ENCODE measurements at regions not wholly inside any gene's neighbourhood (a gene's known extent, or its start where the extent isn't known, plus 50 kb on each side); places are given as distances from the start of the nearest gene placed in this dataset.
"Not testable (repeated sequence)": the region's sequence is repeated elsewhere in the genome, so short reads cannot be mapped to it uniquely, and the experiment has no call there.

DNA sequence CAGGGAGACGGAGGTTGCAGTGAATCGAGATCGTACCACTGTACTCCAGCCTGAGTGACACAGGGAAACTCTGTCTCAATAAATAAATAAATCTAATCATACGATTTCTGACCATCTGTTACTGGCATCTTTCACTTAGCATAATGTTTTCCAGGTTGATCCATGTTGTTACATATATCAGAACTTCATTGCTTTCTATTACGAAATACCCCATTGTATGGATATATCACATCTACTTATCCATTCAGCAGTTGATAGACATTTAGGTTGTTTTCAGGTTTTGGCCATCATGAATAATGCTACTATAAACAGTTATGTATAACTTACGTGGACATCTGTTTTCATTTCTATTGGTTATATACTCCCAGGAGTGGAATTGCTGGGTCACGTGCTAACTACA is 303.9 kb downstream of the PAX3 start:
- Mint-ChIP-seq H3K9me3 (peaks cover 0 to 5% (median 2%) of the 10 kb centered on the region in 3 donors), H3K4me3 (peak overlapping the region in 1 of 4 donors; percentile 5), H3K4me1 (no peaks in the 10 kb centered on the region), H3K27ac (no peak overlapping the region), H3K36me3 (no peaks in the 10 kb centered on the region), H3K27me3 (no peaks in the 10 kb centered on the region)

DNA sequence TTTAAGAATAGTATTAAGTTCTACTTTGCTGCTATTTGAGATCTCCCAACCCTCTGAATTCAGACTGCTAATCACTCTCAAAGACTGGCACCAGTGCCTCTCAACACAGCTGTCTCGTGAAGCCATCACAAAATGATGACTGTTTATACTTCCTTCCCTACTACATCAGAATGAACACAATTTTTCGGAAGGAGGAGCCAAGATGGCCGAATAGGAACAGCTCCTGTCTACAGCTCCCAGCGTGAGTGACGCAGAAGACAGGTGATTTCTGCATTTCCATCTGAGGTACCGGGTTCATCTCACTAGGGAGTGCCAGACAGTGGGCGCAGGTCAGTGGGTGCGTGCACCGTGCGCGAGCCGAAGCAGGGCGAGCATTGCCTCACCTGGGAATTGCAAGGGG is 314.4 kb downstream of the PAX3 start:
- H3K27me3 Mint-ChIP-seq, H3K27ac Mint-ChIP-seq: not testable (repeated sequence)

DNA sequence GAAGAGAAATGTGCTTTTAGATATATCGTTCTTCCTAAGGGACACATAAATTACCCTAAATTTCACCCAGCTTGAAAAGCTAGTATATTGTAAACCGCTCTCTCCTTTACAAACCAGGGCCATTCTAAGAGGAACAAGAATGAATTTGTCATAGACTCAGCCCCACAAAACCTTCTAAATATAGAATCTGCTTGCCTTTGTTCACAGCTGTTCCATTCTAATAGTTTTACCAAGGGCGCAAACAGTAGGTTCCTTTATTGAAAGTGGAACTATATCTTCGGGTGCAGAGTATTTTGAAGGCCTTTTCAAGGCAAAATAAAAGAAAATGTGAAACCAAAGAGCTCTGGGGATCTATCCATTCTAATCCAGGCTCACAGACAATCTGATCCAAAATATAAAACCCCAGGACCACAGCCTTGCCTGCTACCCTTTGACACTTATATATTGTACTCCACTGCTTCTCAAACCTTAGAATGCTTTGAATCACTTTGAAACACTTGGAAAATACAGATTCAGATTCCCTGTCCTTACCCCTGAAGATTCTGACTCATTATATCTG is 316.8 kb downstream of the PAX3 start:
- H3K27me3 Mint-ChIP-seq = no peaks in the 10 kb centered on the region
- no peaks in the 10 kb centered on the region for H3K4me1 Mint-ChIP-seq
- peaks cover 0 to 4% (median 0%) of the 10 kb centered on the region in 3 donors for H3K9me3 Mint-ChIP-seq
- H3K27ac Mint-ChIP-seq = no peak overlapping the region
- H3K4me3 Mint-ChIP-seq = no peak overlapping the region
- H3K36me3 Mint-ChIP-seq = no peaks in the 10 kb centered on the region

More for the DNA sequence above, 314.4 kb downstream of the PAX3 start:
- not testable (repeated sequence) for H3K9me3 Mint-ChIP-seq, H3K4me3 Mint-ChIP-seq, H3K36me3 Mint-ChIP-seq, H3K4me1 Mint-ChIP-seq

DNA sequence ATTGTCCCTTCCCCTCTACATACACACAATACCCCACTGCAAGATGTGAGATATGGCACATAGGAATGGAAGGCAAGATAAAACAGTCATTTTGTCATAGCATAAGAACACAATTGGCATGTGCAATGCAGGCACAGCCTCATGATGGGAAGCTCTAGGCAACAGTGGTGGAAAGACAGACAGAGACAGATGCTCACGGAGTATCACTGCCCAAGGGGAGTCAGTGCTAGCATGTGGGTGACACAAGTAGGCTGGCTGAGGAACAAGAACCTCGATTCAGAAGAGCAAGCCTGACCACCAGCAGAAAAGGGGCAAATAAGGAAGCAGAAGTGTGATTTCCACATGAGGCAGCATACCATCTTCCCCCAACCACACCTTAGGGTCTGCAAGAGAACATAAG is 323.6 kb downstream of the PAX3 start:
- Mint-ChIP-seq H3K9me3 (no peaks in the 10 kb centered on the region), H3K4me1 (no peaks in the 10 kb centered on the region), H3K4me3 (no peak overlapping the region), H3K36me3 (no peaks in the 10 kb centered on the region), H3K27ac (no peak overlapping the region), H3K27me3 (peaks cover 7% of the 10 kb centered on the region)

DNA sequence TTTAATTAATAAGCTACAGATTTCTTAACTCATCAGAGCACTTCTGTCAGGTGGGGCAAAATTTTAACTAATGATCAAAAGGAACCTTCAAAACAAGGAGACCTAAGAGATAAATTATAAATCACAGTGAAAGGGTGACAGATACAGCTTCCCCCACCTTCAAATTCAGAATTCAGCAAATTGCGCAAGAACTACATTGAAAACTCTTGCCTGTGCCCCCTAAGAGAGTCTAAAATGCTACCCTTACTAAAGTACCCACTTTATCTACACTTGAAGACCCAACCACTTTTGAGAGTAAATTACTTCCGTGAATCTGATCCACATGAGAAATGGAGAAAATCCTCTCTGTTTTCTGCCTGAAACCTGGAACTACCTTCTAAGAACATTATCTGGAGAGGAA is 324.9 kb downstream of the PAX3 start:
- no peaks in the 10 kb centered on the region for H3K9me3 Mint-ChIP-seq
- no peak overlapping the region for H3K27ac Mint-ChIP-seq
- peaks cover 7% of the 10 kb centered on the region for H3K27me3 Mint-ChIP-seq
- H3K36me3 Mint-ChIP-seq = no peaks in the 10 kb centered on the region
- no peaks in the 10 kb centered on the region for H3K4me1 Mint-ChIP-seq
- no peak overlapping the region for H3K4me3 Mint-ChIP-seq

DNA sequence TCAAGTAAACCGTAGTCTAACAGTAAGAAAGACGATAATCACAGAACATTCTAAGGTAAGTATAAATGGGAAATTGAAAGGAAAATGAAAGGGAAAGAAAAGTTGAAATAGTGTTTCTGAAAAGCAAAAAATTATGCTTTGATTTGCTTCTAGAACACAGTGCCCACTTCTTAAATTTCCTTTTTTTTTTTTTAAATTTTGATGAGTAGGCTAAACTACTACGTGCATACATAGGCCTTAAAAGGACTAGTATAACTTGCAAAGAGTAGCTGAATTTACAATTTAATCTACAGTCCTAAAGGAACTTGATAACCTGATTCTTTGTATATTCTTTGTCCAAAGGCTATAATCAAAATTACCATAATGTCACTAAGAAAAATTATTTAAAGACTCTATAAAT is 325.3 kb downstream of the PAX3 start:
- H3K27me3 Mint-ChIP-seq = peaks cover 7% of the 10 kb centered on the region
- no peak overlapping the region for H3K27ac Mint-ChIP-seq
- no peaks in the 10 kb centered on the region for H3K9me3 Mint-ChIP-seq
- H3K36me3 Mint-ChIP-seq = no peaks in the 10 kb centered on the region
- no peaks in the 10 kb centered on the region for H3K4me1 Mint-ChIP-seq
- H3K4me3 Mint-ChIP-seq = no peak overlapping the region

DNA sequence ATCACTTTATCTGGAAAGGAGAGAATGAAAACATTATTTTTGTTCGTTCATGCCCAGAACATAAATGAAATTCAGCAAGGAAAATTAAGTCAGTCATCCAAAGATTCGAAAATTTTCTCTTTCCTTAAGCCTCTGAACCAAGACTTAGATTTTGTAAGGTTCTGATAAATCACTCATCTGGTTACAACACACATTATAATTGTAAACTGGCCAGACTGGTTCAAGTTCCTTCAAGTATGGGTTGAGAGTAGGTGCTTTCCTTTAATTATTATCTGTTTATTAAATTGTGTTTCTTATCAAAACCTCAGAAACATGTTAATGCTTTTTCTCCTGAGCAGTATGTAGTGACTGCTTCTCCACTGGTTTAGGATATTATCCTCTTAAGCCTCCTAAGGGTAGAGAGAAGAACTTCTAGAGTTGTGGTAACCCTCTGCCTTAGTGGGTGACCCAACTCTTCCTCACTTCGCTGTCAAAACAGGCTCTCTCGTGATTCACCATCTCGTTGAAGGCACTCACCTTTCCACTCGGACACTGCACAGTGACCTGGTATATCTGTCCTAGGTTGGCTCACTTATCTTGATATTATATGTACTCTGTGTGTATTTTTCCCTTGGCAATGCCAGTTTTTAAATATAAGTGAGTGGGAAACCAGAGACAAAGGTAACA is 325.9 kb downstream of the PAX3 start:
- no peaks in the 10 kb centered on the region for H3K36me3 Mint-ChIP-seq
- no peak overlapping the region for H3K4me3 Mint-ChIP-seq
- no peaks in the 10 kb centered on the region for H3K9me3 Mint-ChIP-seq
- no peaks in the 10 kb centered on the region for H3K4me1 Mint-ChIP-seq
- peaks cover 7% of the 10 kb centered on the region for H3K27me3 Mint-ChIP-seq
- no peak overlapping the region for H3K27ac Mint-ChIP-seq

DNA sequence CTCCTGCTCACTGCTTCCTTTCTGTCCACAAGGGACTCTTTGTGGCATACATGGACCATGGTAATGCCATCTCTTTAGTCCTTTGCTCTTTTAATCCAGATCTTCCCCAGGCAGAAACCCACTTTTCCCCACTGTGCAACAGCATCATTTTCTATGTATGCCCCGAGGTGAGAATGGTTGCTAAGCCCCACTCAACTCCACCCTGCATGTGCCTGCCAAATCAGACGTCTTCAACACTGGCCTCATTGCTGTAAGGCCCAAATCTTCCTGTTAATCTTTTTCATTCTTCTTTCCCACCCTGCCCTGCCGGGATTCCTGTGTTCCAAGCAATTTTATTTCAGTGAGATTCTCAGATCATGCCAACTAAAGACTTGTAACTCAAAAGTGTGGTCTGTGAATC is 328.4 kb downstream of the PAX3 start:
- Mint-ChIP-seq H3K36me3 (no peaks in the 10 kb centered on the region), H3K4me1 (no peaks in the 10 kb centered on the region), H3K9me3 (no peaks in the 10 kb centered on the region), H3K4me3 (no peak overlapping the region), H3K27me3 (peaks cover 6% of the 10 kb centered on the region), H3K27ac (no peak overlapping the region)

DNA sequence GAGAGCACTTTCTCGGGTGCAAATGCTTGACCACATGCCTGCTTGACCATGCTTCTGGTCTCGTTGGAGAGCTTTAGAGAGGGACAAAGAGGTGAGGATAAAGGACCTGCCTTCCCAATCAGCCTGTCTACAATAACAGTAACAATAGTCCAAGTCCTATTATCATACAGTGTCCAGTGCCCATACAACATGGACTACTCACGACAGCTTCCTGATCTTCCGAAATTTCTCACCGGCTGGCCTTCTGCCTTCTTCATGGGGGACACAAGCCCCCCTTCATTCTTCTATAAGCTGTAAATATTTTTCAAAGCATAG is 329.0 kb downstream of the PAX3 start:
- Mint-ChIP-seq H3K4me3 (no peak overlapping the region), H3K27ac (no peak overlapping the region), H3K4me1 (no peaks in the 10 kb centered on the region), H3K27me3 (peaks cover 3% of the 10 kb centered on the region), H3K36me3 (no peaks in the 10 kb centered on the region), H3K9me3 (no peaks in the 10 kb centered on the region)

DNA sequence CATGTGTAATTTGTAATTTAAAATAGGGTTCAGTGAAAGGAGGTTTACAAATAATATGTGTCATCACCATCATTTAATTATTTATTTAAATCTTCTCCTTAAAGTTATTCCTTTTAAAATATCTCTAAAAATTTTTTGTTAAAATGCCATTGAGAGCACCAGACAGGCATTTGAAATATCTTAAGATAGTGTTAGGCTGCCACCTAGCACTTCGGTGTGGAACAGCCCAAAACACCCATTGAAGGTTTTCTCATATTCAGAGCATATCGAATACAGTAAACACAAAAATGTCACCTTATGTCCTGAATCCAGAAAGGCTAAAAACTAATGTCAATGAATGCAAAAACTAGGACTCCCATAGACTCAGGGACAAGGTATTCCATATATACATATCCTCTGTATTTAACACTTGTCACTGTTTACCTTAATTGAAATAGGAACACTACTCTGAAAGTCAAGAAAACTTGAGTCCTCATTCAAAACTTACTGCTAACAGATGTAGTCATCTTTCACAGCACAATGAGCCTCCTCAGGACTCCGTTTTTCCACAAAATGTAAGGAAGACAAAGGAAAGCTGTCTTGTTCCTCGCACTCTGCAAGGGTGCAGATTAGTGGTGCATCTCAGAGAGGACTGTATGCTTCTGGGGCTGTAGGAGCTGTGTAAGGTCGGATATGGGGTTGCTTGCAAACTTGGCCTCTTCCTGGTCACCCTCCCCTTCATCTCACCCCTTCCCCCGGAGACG is 329.5 kb downstream of the PAX3 start:
- H3K36me3 Mint-ChIP-seq = no peaks in the 10 kb centered on the region
- H3K27me3 Mint-ChIP-seq = peaks cover 2% of the 10 kb centered on the region
- no peak overlapping the region for H3K4me3 Mint-ChIP-seq
- no peaks in the 10 kb centered on the region for H3K4me1 Mint-ChIP-seq
- H3K9me3 Mint-ChIP-seq = no peaks in the 10 kb centered on the region
- H3K27ac Mint-ChIP-seq = no peak overlapping the region

DNA sequence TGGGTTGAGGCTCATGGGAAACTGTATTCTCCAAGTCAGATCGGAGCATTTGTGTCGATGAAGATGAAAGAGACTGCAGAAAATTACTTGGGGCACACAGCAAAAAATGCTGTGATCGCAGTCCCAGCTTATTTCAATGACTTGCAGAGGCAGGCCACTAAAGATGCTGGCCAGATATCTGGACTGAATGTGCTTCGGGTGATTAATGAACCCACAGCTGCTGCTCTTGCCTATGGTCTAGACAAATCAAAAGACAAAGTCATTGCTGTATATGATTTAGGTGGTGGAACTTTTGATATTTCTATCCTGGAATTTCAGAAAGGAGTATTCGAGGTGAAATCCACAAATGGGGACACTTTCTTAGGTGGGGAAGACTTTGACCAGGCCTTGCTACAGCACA is 336.6 kb downstream of the PAX3 start:
- peaks cover 0 to 2% (median 0%) of the 10 kb centered on the region in 3 donors for H3K9me3 Mint-ChIP-seq
- H3K36me3 Mint-ChIP-seq = no peaks in the 10 kb centered on the region
- no peak overlapping the region for H3K4me3 Mint-ChIP-seq
- H3K27me3 Mint-ChIP-seq = peaks cover 2% of the 10 kb centered on the region
- H3K4me1 Mint-ChIP-seq = no peaks in the 10 kb centered on the region
- no peak overlapping the region for H3K27ac Mint-ChIP-seq

DNA sequence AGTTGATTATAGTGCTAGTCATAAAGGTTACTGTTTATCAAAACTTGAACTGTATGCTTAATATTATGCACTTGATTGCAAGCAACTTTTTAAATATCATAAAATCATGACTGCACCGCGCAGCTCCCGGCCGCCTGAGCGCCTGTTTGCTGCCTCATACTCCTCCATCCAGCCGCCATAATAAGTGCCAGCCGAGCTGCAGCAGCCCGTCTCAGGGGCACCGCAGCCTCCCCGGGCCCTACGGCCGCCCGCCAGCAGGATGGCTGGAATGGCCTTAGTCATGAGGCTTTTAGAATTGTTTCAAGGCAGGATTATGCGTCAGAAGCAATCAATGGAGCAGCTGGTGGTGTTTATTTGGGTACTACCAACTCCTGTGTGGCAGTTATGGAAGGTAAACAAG is 337.2 kb downstream of the PAX3 start:
- H3K27ac Mint-ChIP-seq = no peak overlapping the region
- H3K4me1 Mint-ChIP-seq = no peaks in the 10 kb centered on the region
- peaks cover 0 to 2% (median 0%) of the 10 kb centered on the region in 3 donors for H3K9me3 Mint-ChIP-seq
- peaks cover 2% of the 10 kb centered on the region for H3K27me3 Mint-ChIP-seq
- H3K36me3 Mint-ChIP-seq = no peaks in the 10 kb centered on the region
- no peak overlapping the region for H3K4me3 Mint-ChIP-seq

DNA sequence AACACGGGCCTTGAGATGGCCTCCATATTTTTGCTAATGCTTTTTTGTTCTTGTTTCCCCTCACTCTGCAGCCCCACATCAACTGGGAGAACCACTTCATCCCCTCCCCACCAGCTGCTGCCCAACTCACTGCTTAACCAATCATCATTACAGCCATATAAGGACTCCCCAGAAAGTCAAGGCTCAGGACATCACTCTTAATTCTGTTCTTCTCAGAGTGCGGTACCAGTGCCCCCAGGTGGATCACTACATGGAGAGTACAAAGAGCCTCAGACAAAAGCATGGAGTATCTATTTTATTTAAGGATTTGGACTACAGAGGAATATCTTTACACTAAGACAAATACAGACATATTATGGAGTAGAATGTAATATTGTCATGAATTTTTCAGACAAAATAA is 340.6 kb downstream of the PAX3 start:
- no peaks in the 10 kb centered on the region for H3K36me3 Mint-ChIP-seq
- peaks cover 2% of the 10 kb centered on the region for H3K27me3 Mint-ChIP-seq
- no peak overlapping the region for H3K4me3 Mint-ChIP-seq
- peak overlapping the region in 1 of 3 donors; percentile 41 for H3K27ac Mint-ChIP-seq
- no peaks in the 10 kb centered on the region for H3K4me1 Mint-ChIP-seq
- peaks cover 0 to 4% (median 0%) of the 10 kb centered on the region in 3 donors for H3K9me3 Mint-ChIP-seq

DNA sequence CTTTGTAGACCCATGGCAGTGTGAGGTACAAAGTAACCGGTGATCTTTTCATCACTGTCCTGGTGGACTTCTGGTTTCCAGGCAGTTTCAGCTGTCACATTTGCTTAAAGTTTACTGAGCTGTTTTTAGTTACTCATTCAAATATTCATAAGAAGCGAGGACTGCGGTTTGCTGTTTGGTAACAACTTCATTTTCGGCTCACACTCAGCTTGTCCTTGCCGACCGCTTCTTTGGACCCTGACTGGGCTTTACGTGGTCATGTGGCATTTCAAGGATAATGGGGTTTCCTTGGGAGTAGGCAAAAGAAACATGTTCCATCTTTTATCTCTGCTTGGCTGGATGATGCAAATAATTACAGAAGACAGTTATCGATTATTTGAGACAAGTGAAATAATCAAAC is 350.7 kb downstream of the PAX3 start:
- no peak overlapping the region for H3K27ac Mint-ChIP-seq
- no peaks in the 10 kb centered on the region for H3K4me1 Mint-ChIP-seq
- peaks cover 3% of the 10 kb centered on the region for H3K27me3 Mint-ChIP-seq
- H3K36me3 Mint-ChIP-seq = no peaks in the 10 kb centered on the region
- peaks cover 1 to 5% (median 3%) of the 10 kb centered on the region in 3 donors for H3K9me3 Mint-ChIP-seq
- H3K4me3 Mint-ChIP-seq = no peak overlapping the region

DNA sequence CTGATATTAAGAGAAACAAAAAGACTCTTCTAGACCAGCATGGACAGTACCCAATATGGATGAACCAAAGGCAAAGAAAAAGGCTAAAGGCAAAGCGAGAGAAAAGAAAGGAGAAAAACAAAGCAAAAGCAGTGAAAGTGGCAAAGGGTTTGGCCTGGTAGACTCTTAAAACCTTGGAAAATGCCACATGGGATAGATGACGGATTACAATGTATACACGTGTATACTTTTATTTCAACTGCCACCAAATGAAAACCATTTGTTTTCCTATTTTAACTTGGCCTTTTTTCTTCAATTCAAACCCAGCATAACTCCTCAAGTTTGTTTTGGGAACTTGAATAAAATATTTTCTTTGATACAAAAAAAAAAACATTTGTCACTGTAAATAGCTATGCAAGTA is 354.3 kb downstream of the PAX3 start:
- not testable (repeated sequence) for H3K4me3 Mint-ChIP-seq

More for the DNA sequence above, 354.3 kb downstream of the PAX3 start:
- H3K4me1 Mint-ChIP-seq, H3K9me3 Mint-ChIP-seq, H3K36me3 Mint-ChIP-seq, H3K27me3 Mint-ChIP-seq, H3K27ac Mint-ChIP-seq: not testable (repeated sequence)

All from IgD-negative memory B cell (primary cell).